HCT116 (cell line): ENCODE measurements at regions not wholly inside any gene's neighbourhood (a gene's known extent, or its start where the extent isn't known, plus 50 kb on each side); places are given as distances from the start of the nearest gene placed in this dataset.

Source experiments
- ATAC-seq: fragments of 200-7000 bp; cut with Tn5 transposase; 2 replicates; pipeline ENCODE4 v1.9.1; 2020; ENCODE audit warnings: mild to moderate bottlenecking, moderate library complexity
- BruUV-seq: library from RNA; stranded (reverse); fragments of 400-500 nt; replicated peaks from 2 replicates; lab custom pipeline; 2021; lab: Mats Ljungman, UMichigan
- CTCF ChIA-PET: fragments of 300-600 bp; sonication (Branson Sonifier 250); formaldehyde crosslinking; loops from one replicate; lab custom pipeline; 2021; ENCODE audit warnings: antibody characterized with exemption; lab: Charles Lee
- POLR2A ChIA-PET: fragments of 300-600, 350-600 bp; sonication (Branson Sonifier 250); formaldehyde crosslinking; loops from one replicate; lab custom pipeline; 2021; ENCODE audit warnings: antibody characterized with exemption; lab: Charles Lee
- RAD21 ChIA-PET, 2 experiments: fragments of 300-600 bp; sonication (Branson Sonifier 250); formaldehyde crosslinking; loops; one replicate each; lab custom pipeline; 2023; ENCODE audit warnings: low total read pairs in 2 of 2; ENCODE audit not compliant: uncharacterized antibody in 2 of 2, unreplicated experiment in 2 of 2, low non-redundant PET in 1 of 2; lab: Charles Lee
- DNase-seq: peaks from one replicate; pipeline ENCODE4 v3.0.0-alpha.2; 2010; ENCODE audit warnings: low read depth, low spot score
- H2AFZ ChIP-seq: fragments of 200-600 bp; shearing (Covaris generic), sonication (generic); 2 replicates; pipeline ENCODE4 v1.6.1; 2017; ENCODE audit warnings: low read depth, mixed run types, mixed read lengths, antibody characterized with exemption, low read length; ENCODE audit not compliant: poor library complexity, severe bottlenecking
- H3K27ac ChIP-seq: 2 replicates; pipeline ENCODE4 v1.5.1; 2012; ENCODE audit warnings: low read depth, low read length
- H3K27me3 ChIP-seq: fragments of 200-600 bp; sonication (generic); 2 replicates; pipeline ENCODE4 v1.6.1; 2016; ENCODE audit warnings: mixed run types, low read length, mixed read lengths; ENCODE audit not compliant: insufficient read depth
- H3K36me3 ChIP-seq, 2 experiments: fragments of 200-500 bp in 1 of 2; fragments of 200-600 bp in 1 of 2; sonication (Bioruptor generic) in 1 of 2; sonication (generic) in 1 of 2; 2 replicates each; pipeline versions ENCODE4 v1.5.1 to v1.6.1; 2014 to 2016; ENCODE audit warnings: low read length in 2 of 2, inconsistent platforms in 1 of 2, mixed read lengths in 1 of 2, mixed run types in 1 of 2; ENCODE audit not compliant: insufficient read depth in 2 of 2, control insufficient read depth in 1 of 2
- H3K4me1 ChIP-seq, 2 experiments: fragments of 200-600 bp in 1 of 2; sonication (generic) in 1 of 2; 2 replicates each; pipeline versions ENCODE4 v1.5.1 to v1.6.1; 2012 to 2017; ENCODE audit warnings: low read length in 2 of 2, inconsistent platforms in 1 of 2, mild to moderate bottlenecking in 1 of 2, mixed read lengths in 1 of 2, mixed run types in 1 of 2, moderate library complexity in 1 of 2; ENCODE audit not compliant: insufficient read depth in 2 of 2, control insufficient read depth in 1 of 2
- H3K4me2 ChIP-seq: fragments of 200-600 bp; sonication (generic); 2 replicates; pipeline ENCODE4 v1.6.1; 2017; ENCODE audit warnings: mixed run types, low read length, mixed read lengths
- H3K4me3 ChIP-seq, 2 experiments: fragments of 200-600 bp in 1 of 2; sonication (generic) in 1 of 2; replicated peaks in 1 of 2; 2 replicates each; pipeline ENCODE4 v1.5.1; 2011 to 2016; ENCODE audit warnings: low read length in 2 of 2, control low read depth in 1 of 2, low read depth in 1 of 2, mild to moderate bottlenecking in 1 of 2, mixed read lengths in 1 of 2, mixed run types in 1 of 2
- H3K79me2 ChIP-seq: fragments of 200-600 bp; sonication (generic); 2 replicates; pipeline ENCODE4 v1.6.1; 2017; ENCODE audit warnings: mild to moderate bottlenecking, mixed run types, low read length, moderate library complexity, mixed read lengths; ENCODE audit not compliant: insufficient read depth
- H3K9ac ChIP-seq: fragments of 200-600 bp; sonication (generic); 2 replicates; pipeline ENCODE4 v1.6.1; 2016; ENCODE audit warnings: low read length, mixed read lengths
- H3K9me2 ChIP-seq: fragments of 200-600 bp; sonication (generic), shearing (Covaris generic); 2 replicates; pipeline ENCODE4 v1.6.1; 2017; ENCODE audit warnings: mixed run types, mild to moderate bottlenecking, moderate library complexity; ENCODE audit not compliant: insufficient read depth
- H3K9me3 ChIP-seq, 2 experiments: fragments of 200-500 bp in 1 of 2; fragments of 200-600 bp in 1 of 2; sonication (Bioruptor generic) in 1 of 2; sonication (generic) in 1 of 2; 2 replicates each; pipeline ENCODE4 v1.6.1; 2014 to 2017; ENCODE audit warnings: low read length in 2 of 2, mixed read lengths in 2 of 2, inconsistent platforms in 1 of 2, low read depth in 1 of 2, mild to moderate bottlenecking in 1 of 2, mixed run types in 1 of 2, moderate library complexity in 1 of 2; ENCODE audit not compliant: control insufficient read depth in 1 of 2, insufficient read depth in 1 of 2
- H4K20me1 ChIP-seq: fragments of 200-600 bp; sonication (generic), shearing (Covaris generic); 2 replicates; pipeline ENCODE4 v1.6.1; 2017; ENCODE audit warnings: mixed run types, mild to moderate bottlenecking, moderate library complexity; ENCODE audit not compliant: insufficient read depth
- CBX3 ChIP-seq: IDR thresholded peaks from 2 replicates; pipeline ENCODE4 v1.6.1; 2012; ENCODE audit warnings: low read depth
- CEBPB ChIP-seq: IDR thresholded peaks from 2 replicates; pipeline ENCODE4 v1.6.1; 2012; ENCODE audit warnings: low read depth
- FOSL1 ChIP-seq: IDR thresholded peaks from 2 replicates; pipeline ENCODE4 v1.6.1; 2012; ENCODE audit warnings: low read depth
- JUND ChIP-seq: IDR thresholded peaks from 2 replicates; pipeline ENCODE4 v1.6.1; 2012
- POLR2A ChIP-seq: IDR thresholded peaks from 2 replicates; pipeline ENCODE4 v1.7.0; 2011; ENCODE audit warnings: borderline replicate concordance; ENCODE audit not compliant: insufficient read depth, insufficient read length; ENCODE audit errors: extremely low read depth
- ZBTB33 ChIP-seq: IDR thresholded peaks from 2 replicates; pipeline ENCODE4 v1.6.1; 2011; ENCODE audit warnings: mild to moderate bottlenecking, low read length, moderate library complexity; ENCODE audit not compliant: insufficient replicate concordance; ENCODE audit errors: extremely low read depth
- intact Hi-C: fragments of 100-400 bp; cut with micrococcal nuclease; formaldehyde crosslinking; loops from 2 replicates; pipeline ENCODE4 v1.10.0; 2022
- TF ChIP-seq, protein P1 (sequence below): IDR thresholded peaks from 2 replicates; pipeline ENCODE4 v1.6.1; 2012

GRCh38 chr9:105062222-105062855, 134.4 kb upstream of the ABCA1 start:
- no peak overlapping the region for H3K9ac ChIP-seq
- no peak overlapping the region for H3K4me2 ChIP-seq
- H3K36me3 ChIP-seq, result no peaks in the 10 kb centered on the region
- no peaks in the 10 kb centered on the region for H3K9me3 ChIP-seq
- DNase-seq (no peak), ATAC-seq (no peak)
- CTCF ChIA-PET, result no interaction called here
- POLR2A ChIA-PET, result no interaction called here
- intact Hi-C loops, result no loop called here
- no peak overlapping the region for H3K4me3 ChIP-seq
- H3K79me2 ChIP-seq, result no peaks in the 10 kb centered on the region
- no peak overlapping the region for H3K27ac ChIP-seq
- TF ChIP-seq POLR2A, result no peak
- TF ChIP-seq FOSL1, result no peak
- no peak for TF ChIP-seq ZBTB33
- no peak for TF ChIP-seq CEBPB
- TF ChIP-seq, protein P1, sequence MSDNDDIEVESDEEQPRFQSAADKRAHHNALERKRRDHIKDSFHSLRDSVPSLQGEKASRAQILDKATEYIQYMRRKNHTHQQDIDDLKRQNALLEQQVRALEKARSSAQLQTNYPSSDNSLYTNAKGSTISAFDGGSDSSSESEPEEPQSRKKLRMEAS, result no peak
- no peak for TF ChIP-seq JUND
- no peak for TF ChIP-seq CBX3
- H2AFZ ChIP-seq, result no peak overlapping the region
- H3K9me2 ChIP-seq, result no peaks in the 10 kb centered on the region
- no TSS peak for BruUV-seq
- peaks cover 5 to 12% of the 10 kb centered on the region in 2 experiments for H3K4me1 ChIP-seq
- H4K20me1 ChIP-seq, result no peaks in the 10 kb centered on the region
- H3K27me3 ChIP-seq, result no peaks in the 10 kb centered on the region
- RAD21 ChIA-PET, result no interaction called here
